GM18499 (cell line): ENCODE measurements at regions not wholly inside any gene's neighbourhood (a gene's known extent, or its start where the extent isn't known, plus 50 kb on each side); places are given as distances from the start of the nearest gene placed in this dataset.

Source experiments
- ATAC-seq: cut with Tn5 transposase; IDR thresholded peaks from one replicate; pipeline ENCODE4 v1.9.1; 2021; ENCODE audit warnings: moderate number of reproducible peaks; ENCODE audit not compliant: insufficient read depth, unreplicated experiment

DNA sequence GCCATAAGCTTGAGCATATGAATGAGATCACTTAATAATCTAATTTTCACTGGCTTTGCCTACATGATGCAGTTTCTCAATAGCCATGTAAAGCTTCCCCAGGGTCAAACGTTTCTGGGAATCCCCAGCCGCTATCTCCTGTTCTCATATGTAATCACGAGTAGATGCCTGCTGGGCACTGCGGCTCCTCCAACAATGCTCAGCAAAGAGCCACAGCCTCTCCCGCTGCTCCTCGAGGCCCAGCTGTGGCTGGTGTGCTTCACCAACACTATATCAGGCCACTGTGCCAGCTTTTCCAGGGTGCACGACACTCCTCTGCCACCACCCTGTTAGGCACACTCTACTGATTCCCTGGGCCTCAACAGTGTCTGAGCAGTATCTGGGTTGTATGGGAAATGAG lies 78.3 kb upstream of the RASGEF1B start:
- no peak for ATAC-seq

DNA sequence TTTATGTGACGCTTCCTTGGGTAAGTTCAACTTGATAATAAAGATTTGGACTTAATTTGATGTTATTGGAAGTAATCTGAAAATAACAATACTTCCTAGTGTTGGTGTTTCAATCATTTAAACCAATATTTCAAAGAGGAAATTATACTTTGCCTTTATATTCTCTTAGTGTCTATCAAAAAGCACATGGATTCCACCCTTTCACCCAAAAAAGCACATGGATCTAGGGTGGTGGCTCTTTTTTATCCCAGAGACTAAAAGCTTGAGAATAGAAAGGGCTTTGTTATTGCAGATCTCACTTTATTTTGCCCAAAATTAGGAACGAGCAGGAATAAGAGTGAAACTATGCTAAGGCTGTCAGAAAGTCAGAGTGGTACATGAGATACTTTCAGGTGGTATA lies 75.1 kb upstream of the RASGEF1B start:
- no peak for ATAC-seq

DNA sequence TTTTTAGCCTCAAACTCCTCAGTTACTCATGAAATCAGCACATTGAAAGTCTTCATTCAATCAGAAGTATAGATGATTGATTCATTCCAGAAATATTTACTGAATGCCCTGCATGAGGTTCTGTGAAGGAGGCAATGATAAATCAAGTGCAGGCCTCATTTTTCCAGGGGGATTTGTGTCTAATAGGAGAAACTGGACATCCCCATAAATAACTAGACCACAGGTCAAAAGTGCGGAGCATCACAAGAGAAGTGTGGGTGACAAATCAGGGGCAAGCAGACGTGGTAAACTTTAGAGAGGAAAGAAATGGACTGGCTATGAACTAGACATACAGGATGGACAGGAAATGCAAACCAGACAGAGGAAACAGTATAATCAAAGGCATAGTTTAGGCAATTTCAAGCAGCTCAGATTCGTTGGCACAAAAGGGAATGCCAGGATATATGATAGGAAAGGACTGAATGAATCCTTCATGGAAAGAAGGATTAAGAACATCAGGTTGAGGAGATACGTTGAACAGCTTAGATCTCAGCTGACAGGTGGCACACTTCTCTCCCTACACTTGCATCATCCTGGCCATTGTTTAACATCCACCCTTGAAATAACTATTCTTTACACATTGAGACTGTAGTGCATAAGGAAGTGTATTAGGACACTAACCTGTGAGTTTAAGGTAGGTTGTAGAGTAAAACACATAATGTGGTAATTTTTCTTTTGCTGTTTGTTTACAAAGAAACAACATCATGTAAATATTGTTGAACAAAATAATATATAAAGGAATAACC lies 69.6 kb upstream of the RASGEF1B start:
- ATAC-seq = no peak

DNA sequence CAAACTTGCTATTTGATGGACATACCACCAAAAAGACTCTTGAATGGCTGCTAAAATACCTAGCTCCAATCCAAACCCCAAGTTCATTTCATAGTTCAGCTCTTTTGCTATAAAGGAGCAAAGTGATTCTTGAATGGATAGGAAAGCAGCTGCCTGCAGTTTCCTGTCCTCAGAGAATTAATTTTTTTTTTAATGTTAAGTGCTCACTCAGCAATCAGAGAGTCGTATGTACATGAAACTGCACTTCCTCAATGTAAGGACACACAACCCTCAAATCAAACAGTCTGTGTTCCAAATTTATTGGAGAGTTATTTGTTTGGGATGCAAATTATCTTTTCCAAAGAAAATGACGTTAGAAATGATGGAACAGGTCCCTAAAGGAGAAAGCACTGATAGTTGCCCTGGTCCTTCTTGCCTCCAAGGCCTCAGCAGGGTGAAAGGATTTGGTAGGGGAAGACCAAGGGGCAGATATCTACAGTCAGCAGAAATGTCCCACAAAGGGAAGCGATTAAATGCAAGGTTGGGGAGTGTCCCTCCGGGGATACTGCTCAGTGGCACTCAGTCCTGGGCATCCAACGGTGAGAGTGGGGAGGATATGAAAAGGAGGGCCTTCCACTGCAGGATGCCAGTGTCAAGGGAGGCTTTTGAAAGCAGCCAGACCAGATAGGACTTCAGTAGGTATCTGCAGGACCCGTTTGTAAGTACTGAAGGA lies 67.2 kb upstream of the RASGEF1B start:
- ATAC-seq = no peak

DNA sequence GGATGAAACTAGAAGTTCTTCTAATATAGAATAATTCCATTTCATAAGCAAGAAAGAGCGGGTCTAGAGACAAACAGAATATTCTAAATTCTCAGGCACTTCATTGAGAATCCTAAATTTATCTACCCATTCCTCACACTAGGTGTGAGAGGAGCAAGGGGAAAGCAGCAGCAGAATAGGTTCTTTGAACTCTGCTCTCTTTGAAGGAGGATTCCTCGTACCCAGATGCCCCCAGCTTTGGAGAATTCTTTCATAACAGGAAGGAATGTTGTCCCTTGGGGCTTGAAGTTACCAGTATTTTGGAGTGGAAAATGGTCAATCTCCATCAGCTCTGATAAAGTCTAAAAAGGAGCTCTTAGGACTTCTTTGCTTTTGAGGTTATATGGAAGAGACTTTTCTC lies 59.7 kb upstream of the RASGEF1B start:
- no peak for ATAC-seq

DNA sequence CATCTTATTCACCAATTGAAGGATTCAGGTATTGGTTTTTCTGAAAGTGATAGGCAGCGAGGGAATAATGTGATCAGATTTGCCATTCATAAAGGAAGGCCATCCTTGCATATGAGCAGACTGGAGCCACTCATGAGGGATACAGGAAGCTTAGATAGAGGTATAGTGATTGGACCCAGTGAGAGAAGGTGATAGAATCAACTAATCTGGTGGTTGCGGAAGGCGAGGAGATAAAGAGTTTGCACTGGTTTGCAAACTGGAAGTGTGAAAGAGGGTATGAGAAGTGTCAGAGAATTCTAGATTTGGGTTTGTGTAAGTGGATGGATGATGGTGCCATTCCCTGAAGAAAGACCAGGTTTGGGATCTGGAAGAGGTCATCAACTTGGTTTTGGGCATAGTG lies 57.3 kb upstream of the RASGEF1B start:
- no peak for ATAC-seq

DNA sequence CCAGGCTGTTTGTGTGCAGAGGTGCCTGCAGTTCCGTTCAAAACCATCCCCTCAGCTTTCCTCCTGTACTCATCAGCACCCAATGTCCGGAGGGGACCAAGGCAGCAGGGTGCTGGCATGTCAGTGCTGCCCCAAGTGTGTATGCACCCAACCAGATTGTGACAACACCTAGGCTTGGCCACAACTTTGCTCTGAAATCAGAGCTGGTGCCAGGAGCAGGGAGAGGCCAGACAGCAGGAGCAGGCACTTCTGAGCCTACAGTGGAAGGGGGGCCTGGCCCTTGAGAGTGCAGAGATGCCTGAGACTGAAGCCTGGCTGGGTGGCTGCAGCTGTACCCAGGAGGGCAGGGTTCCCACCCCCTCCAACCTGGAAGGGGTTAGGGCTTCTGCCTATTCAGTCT lies 56.5 kb upstream of the RASGEF1B start:
- no peak for ATAC-seq

DNA sequence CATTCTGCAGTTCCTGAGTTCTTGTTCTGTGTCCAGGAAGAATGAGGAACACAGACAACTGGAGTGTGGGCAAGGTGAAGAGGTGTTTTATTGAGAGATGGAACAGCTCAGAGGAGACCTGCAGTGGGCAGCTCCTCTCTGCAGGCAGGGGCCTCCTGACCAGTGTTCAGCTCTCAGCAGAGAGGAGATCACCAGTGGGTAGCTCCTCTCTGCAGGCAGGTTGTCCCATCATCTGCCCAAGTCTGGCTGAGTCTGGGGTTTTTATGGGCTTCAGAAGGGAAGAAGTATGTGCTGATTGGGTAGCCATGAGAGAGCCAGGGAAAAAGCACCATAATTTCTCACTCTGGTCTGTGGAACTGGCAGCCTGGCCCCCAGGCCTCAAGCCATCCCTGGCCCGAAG lies 56.0 kb upstream of the RASGEF1B start:
- ATAC-seq = no peak

DNA sequence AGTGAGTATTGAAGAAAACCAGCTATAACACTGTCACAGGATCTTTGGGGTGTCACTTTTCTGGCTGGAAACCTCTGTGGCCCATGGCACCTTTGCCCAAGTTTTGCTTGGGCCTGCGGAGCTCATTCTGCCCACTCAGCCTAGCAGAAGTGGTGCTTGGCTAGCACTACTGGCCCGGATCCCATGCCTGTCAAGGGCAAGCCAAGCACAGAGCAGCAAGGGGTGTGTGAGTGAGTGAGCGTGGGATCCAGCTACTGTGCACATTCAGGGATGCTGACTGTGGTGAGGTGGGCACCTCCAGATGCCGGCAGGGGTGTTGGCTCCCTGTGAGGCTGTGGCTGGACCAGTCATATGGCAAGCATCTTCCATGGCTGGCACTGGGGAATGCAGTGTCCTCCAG lies 55.4 kb upstream of the RASGEF1B start:
- ATAC-seq = no peak

DNA sequence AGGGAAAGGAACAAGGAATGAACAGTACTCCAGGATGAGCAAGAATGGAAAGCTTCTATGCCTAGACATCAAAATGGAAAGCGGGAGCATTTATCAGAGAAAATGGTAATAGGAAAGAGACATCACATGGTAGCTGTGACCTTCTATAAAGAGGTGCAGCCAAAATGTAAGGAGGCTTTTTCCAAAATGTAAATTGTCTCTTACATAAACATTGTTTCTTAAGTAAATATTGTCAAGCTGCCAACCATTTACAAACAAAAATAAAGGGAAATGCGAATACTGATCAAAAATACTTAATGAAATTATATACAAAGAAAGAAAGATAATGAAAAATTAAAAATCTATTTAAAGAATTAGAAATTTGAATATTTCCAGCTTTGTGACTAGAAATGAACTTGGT lies 55.0 kb upstream of the RASGEF1B start:
- no peak for ATAC-seq

DNA sequence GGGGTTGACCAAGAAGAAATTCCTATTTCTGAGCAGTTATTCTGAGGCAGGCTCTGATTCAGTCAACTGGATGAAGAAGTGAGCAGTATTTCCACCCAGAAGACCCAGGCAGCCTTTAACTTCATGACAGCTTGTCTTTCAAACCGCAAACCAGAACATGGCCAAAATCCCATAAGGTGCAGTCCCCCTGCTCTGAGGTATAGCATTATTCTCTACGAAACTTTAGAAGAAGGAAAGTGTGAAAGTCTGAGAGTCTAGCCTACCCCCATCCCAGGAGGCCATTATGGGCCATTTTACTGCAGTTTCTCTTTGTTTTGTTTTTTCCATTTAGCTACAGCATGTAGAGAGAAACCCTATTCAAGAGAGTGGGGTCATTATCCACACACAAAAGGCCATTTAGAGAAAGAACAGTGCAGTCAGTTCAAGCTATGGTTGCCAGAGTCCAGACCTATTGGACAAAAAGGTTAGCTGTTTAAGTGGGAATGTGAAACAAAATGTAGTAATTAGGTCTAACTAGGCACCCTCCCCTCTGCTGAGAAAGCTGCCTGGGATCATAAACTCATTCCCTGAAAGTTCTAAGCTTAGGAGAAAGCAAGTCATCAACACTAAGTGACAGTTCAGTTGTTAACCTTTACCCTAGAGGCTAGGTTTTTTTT lies 52.1 kb upstream of the RASGEF1B start:
- no peak for ATAC-seq

DNA sequence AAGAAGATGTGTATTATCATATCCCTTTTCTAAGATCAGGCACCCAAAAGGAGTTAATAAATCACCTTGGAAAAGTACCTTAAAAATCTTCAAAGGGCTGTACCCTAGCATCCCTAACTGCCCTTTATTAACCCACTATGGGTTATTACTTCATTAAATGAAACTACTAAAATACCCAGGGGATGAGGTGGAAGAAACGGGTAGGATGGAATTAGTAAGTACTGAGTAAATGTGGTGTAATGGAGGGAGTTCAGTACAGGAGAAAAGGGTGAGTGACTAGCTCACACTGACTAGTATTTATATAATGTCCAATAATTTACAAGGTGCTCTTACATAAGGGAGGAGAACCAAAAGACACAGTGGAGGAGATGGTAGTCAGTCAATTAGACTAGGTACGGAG lies 51.0 kb upstream of the RASGEF1B start:
- ATAC-seq = no peak

DNA sequence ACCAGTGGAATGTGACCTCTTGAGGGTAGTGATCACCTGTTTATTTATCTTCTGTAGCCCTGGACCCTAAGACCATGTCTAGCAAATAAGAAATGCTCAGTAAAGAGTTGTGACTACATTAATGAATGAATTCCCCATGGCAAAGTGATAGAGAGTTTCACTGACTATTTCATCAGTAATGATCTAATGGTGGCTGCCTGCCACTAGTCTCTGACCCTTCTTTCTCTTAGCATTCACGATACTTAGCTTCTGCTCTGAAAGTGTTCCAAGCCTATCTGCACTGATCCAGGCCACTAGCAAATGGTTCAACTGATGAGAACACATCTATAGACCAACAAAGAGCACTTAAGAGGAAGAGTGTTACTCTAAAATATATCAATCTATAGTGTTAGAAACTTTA lies 50.0 kb upstream of the RASGEF1B start:
- ATAC-seq = no peak
